ENCODE measurements at regions not wholly inside any gene's neighbourhood (a gene's known extent, or its start where the extent isn't known, plus 50 kb on each side); places are given as distances from the start of the nearest gene placed in this dataset.

DNA sequence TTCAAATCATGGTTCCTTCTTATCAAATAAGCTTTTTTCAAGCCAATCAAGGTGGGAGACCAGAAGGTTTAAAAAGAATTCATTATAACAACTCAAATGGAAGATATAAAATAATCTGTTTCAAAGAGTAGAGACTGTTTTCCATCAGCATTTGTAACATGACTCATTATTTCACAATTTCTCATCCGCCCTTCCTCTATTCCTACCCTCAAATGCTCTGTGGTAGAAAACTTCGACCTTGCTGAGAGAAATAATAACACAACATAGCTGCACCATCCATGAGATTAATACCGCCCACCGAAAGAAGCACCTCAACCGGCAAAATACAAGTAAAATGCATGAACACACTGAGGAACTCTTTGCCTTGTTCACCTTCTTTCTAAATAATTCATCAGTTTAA, 2039.2 kb upstream of the CELF4 start:
- TF ChIP-seq, protein P1, sequence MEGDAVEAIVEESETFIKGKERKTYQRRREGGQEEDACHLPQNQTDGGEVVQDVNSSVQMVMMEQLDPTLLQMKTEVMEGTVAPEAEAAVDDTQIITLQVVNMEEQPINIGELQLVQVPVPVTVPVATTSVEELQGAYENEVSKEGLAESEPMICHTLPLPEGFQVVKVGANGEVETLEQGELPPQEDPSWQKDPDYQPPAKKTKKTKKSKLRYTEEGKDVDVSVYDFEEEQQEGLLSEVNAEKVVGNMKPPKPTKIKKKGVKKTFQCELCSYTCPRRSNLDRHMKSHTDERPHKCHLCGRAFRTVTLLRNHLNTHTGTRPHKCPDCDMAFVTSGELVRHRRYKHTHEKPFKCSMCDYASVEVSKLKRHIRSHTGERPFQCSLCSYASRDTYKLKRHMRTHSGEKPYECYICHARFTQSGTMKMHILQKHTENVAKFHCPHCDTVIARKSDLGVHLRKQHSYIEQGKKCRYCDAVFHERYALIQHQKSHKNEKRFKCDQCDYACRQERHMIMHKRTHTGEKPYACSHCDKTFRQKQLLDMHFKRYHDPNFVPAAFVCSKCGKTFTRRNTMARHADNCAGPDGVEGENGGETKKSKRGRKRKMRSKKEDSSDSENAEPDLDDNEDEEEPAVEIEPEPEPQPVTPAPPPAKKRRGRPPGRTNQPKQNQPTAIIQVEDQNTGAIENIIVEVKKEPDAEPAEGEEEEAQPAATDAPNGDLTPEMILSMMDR (conservative IDR thresholded peaks at IDR 0.05; ENCODE audit: low read depth, low read length) = no peak
- no peak for TF ChIP-seq EZH2 (IDR thresholded peaks at IDR 0.05; ENCODE audit: low read length, unreplicated experiment)
